K562 (cell line): ENCODE measurements at regions not wholly inside any gene's neighbourhood (a gene's known extent, or its start where the extent isn't known, plus 50 kb on each side); places are given as distances from the start of the nearest gene placed in this dataset.

Source experiments
- BCOR ChIP-seq: fragments of 450-650 bp; IDR thresholded peaks from 2 replicates; pipeline ENCODE4 v1.6.1; 2016
- CSDE1 ChIP-seq, 2 experiments: fragments of 450-650 bp; IDR thresholded peaks; 2 replicates each; pipeline ENCODE4 v1.6.1; 2016; ENCODE audit warnings: mild to moderate bottlenecking in 1 of 2
- DEAF1 ChIP-seq: fragments of 450-650 bp; formaldehyde crosslinking; IDR thresholded peaks from 2 replicates; pipeline ENCODE4 v1.4.0; 2020; ENCODE audit warnings: mild to moderate bottlenecking, moderate library complexity
- ETV5 ChIP-seq: sonication (generic); formaldehyde crosslinking; IDR thresholded peaks from 2 replicates; pipeline ENCODE4 v1.4.0; 2020; ENCODE audit warnings: low read depth, mild to moderate bottlenecking, missing genetic modification reagents
- ID3 ChIP-seq, 2 experiments: fragments of 250-450 bp in 1 of 2; fragments of 450-650 bp in 1 of 2; sonication (Bioruptor Pico) in 1 of 2; IDR thresholded peaks; 2 replicates each; pipeline versions ENCODE4 v1.6.1 to v1.8.0; 2016 to 2021; ENCODE audit warnings: mild to moderate bottlenecking in 2 of 2, moderate library complexity in 2 of 2, missing compliant biosample characterization in 1 of 2, missing genetic modification characterization in 1 of 2
- KHSRP ChIP-seq: fragments of 450-650 bp; IDR thresholded peaks from 2 replicates; pipeline ENCODE4 v1.6.1; 2017
- MAFK ChIP-seq: IDR thresholded peaks from 2 replicates; pipeline ENCODE4 v1.6.1; 2011; ENCODE audit warnings: low read length, improper control_type of control experiment
- MYBL2 ChIP-seq, 2 experiments: fragments of 450-650 bp in 1 of 2; sonication (generic) in 1 of 2; formaldehyde crosslinking in 1 of 2; IDR thresholded peaks; 2 replicates each; pipeline versions ENCODE4 v1.6.1 to v1.8.1; 2017 to 2022; ENCODE audit warnings: borderline replicate concordance in 1 of 2, inconsistent platforms in 1 of 2, low read depth in 1 of 2, mild to moderate bottlenecking in 1 of 2, missing genetic modification reagents in 1 of 2, moderate library complexity in 1 of 2
- POLR2AphosphoS2 ChIP-seq: IDR thresholded peaks from 2 replicates; pipeline ENCODE4 v1.6.1; 2012; ENCODE audit warnings: low read length, improper control_type of control experiment
- PTTG1 ChIP-seq: fragments of 450-650 bp; IDR thresholded peaks from 2 replicates; pipeline ENCODE4 v1.6.1; 2016; ENCODE audit warnings: low read depth, mild to moderate bottlenecking, missing genetic modification characterization, missing compliant biosample characterization
- RNF2 ChIP-seq: sonication (generic); IDR thresholded peaks from 2 replicates; pipeline ENCODE4 v1.6.1; 2016
- SP1 ChIP-seq: sonication (generic); formaldehyde crosslinking; IDR thresholded peaks from 2 replicates; pipeline ENCODE4 v1.8.1; 2022; ENCODE audit warnings: mild to moderate bottlenecking, missing genetic modification reagents
- SRSF7 ChIP-seq: fragments of 200-400 bp; formaldehyde crosslinking; optimal IDR thresholded peaks from 2 replicates; pipeline ENCODE3; 2017; ENCODE audit warnings: mild to moderate bottlenecking, low read depth, low read length
- ZBTB49 ChIP-seq: sonication (generic); formaldehyde crosslinking; IDR thresholded peaks from 2 replicates; pipeline ENCODE4 v1.8.0; 2022; ENCODE audit warnings: missing genetic modification reagents, mild to moderate bottlenecking, borderline replicate concordance
- ZNF197 ChIP-seq: fragments of 200-800 bp; sonication (Bioruptor generic); IDR thresholded peaks from 2 replicates; pipeline ENCODE4 v1.6.1; 2016; ENCODE audit warnings: low read depth, missing genetic modification characterization, missing compliant biosample characterization
- ZNF347 ChIP-seq: fragments of 450-650 bp; formaldehyde crosslinking; IDR thresholded peaks from 2 replicates; pipeline ENCODE4 v1.4.0; 2020; ENCODE audit warnings: low read depth, mild to moderate bottlenecking, moderate library complexity
- ZNF707 ChIP-seq: fragments of 250-450 bp; sonication (Bioruptor Pico); conservative IDR thresholded peaks from 2 replicates; pipeline ENCODE4 v1.8.0; 2022; ENCODE audit warnings: inconsistent platforms, mild to moderate bottlenecking, moderate library complexity
- TF ChIP-seq, protein P1 (sequence below): fragments of 200-800 bp; sonication (Bioruptor generic); IDR thresholded peaks from 2 replicates; pipeline ENCODE4 v1.6.1; 2017; ENCODE audit warnings: missing genetic modification characterization, missing compliant biosample characterization
- TF ChIP-seq, protein P2 (sequence below): fragments of 250-450 bp; sonication (Bioruptor Pico); IDR thresholded peaks from 2 replicates; pipeline ENCODE4 v1.8.0; 2022; ENCODE audit warnings: inconsistent platforms, mild to moderate bottlenecking, moderate library complexity, borderline replicate concordance

- TF ChIP-seq, protein P1, sequence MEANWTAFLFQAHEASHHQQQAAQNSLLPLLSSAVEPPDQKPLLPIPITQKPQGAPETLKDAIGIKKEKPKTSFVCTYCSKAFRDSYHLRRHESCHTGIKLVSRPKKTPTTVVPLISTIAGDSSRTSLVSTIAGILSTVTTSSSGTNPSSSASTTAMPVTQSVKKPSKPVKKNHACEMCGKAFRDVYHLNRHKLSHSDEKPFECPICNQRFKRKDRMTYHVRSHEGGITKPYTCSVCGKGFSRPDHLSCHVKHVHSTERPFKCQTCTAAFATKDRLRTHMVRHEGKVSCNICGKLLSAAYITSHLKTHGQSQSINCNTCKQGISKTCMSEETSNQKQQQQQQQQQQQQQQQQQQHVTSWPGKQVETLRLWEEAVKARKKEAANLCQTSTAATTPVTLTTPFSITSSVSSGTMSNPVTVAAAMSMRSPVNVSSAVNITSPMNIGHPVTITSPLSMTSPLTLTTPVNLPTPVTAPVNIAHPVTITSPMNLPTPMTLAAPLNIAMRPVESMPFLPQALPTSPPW (CRISPR knock-in tag), result peak; percentile 46
- TF ChIP-seq BCOR (0 out of 2 replicates have a peak, but pooled peaks have one; percentile 23), MYBL2 (IDR thresholded peaks at IDR 0.05; ENCODE audit: low read depth) (peak; percentile 55; the same call in 1 of the 2 replicates), MYBL2 (CRISPR knock-in tag; IDR thresholded peaks at IDR 0.05; ENCODE audit: borderline replicate concordance) (no peak), CSDE1 (IDR thresholded peaks at IDR 0.05) (no peak), SP1 (no peak), ZNF347 (CRISPR knock-in tag) (no peak), POLR2AphosphoS2 (no peak; the same call in 1 of the 2 replicates), ETV5 (CRISPR knock-in tag) (peak; percentile 98), KHSRP (no peak), DEAF1 (CRISPR knock-in tag) (no peak), ID3 (CRISPR knock-in tag; IDR thresholded peaks at IDR 0.05) (no peak), ID3 (tag; IDR thresholded peaks at IDR 0.05) (peak; percentile 58), PTTG1 (tag) (no peak), ZBTB49 (no peak), ZNF197 (CRISPR knock-in tag) (no peak), RNF2 (peak; percentile 97), ZNF707 (no peak), MAFK (no peak), SRSF7 (no peak)
- TF ChIP-seq, protein P2, sequence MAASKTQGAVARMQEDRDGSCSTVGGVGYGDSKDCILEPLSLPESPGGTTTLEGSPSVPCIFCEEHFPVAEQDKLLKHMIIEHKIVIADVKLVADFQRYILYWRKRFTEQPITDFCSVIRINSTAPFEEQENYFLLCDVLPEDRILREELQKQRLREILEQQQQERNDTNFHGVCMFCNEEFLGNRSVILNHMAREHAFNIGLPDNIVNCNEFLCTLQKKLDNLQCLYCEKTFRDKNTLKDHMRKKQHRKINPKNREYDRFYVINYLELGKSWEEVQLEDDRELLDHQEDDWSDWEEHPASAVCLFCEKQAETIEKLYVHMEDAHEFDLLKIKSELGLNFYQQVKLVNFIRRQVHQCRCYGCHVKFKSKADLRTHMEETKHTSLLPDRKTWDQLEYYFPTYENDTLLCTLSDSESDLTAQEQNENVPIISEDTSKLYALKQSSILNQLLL (CRISPR knock-in tag), result no peak
These were observed 55.0 kb upstream of the BMP2K start (continued) for GRCh38 chr4:78720994-78721677.
